Caco-2 (cell line): ENCODE measurements at regions not wholly inside any gene's neighbourhood (a gene's known extent, or its start where the extent isn't known, plus 50 kb on each side); places are given as distances from the start of the nearest gene placed in this dataset.
"Not testable (repeated sequence)": the region's sequence is repeated elsewhere in the genome, so short reads cannot be mapped to it uniquely, and the experiment has no call there.

Experiments
- BruUV-seq: library from RNA; stranded (reverse); fragments of 400-500 nt; replicated peaks from 2 replicates; lab custom pipeline; 2021; lab: Mats Ljungman, UMichigan
- CTCF ChIA-PET: fragments of 300-600 bp; sonication (Branson Sonifier 250); formaldehyde crosslinking; loops from one replicate; lab custom pipeline; 2022; ENCODE audit warnings: antibody characterized with exemption; lab: Charles Lee
- POLR2A ChIA-PET: fragments of 300-600 bp; sonication (Branson Sonifier 250); formaldehyde crosslinking; loops from one replicate; lab custom pipeline; 2022; ENCODE audit warnings: antibody characterized with exemption; lab: Charles Lee
- DNase-seq, 2 experiments: peaks; one replicate each; pipeline versions ENCODE4 v3.0.0 to v3.0.0-alpha.2; 2020 to 2022
- H3K27me3 ChIP-seq: replicated peaks from 2 replicates; pipeline ENCODE4 v1.6.0; 2011; ENCODE audit warnings: low read length; ENCODE audit not compliant: control insufficient read depth, insufficient read depth
- H3K36me3 ChIP-seq: 2 replicates; pipeline ENCODE4 v1.5.1; 2011; ENCODE audit warnings: low read length; ENCODE audit not compliant: control insufficient read depth, insufficient read depth
- H3K4me1 ChIP-seq: fragments of 250-450 bp; sonication (Bioruptor Pico); 2 replicates; pipeline ENCODE4 v1.5.1; 2020; ENCODE audit warnings: mild to moderate bottlenecking
- H3K4me3 ChIP-seq: 2 replicates; pipeline ENCODE4 v1.5.1; 2011; ENCODE audit warnings: low read depth, mild to moderate bottlenecking, control low read depth, low read length
- H3K9me3 ChIP-seq: fragments of 250-450 bp; sonication (Bioruptor Pico); 2 replicates; pipeline ENCODE4 v1.5.1; 2020; ENCODE audit warnings: mild to moderate bottlenecking, moderate library complexity
- H3K27ac Mint-ChIP-seq: one replicate; pipeline ENCODE4 v1.8.0; 2022; ENCODE audit warnings: mixed read lengths; ENCODE audit not compliant: unreplicated experiment
- H3K27me3 Mint-ChIP-seq: one replicate; pipeline ENCODE4 v1.8.0; 2022; ENCODE audit warnings: mixed read lengths; ENCODE audit not compliant: insufficient read depth, unreplicated experiment
- H3K36me3 Mint-ChIP-seq: one replicate; pipeline ENCODE4 v1.8.0; 2022; ENCODE audit warnings: mild to moderate bottlenecking, mixed read lengths; ENCODE audit not compliant: insufficient read depth, unreplicated experiment
- H3K4me1 Mint-ChIP-seq: one replicate; pipeline ENCODE4 v1.8.0; 2022; ENCODE audit warnings: low read depth, mixed read lengths; ENCODE audit not compliant: unreplicated experiment
- H3K4me3 Mint-ChIP-seq: one replicate; pipeline ENCODE4 v1.8.0; 2022; ENCODE audit warnings: mild to moderate bottlenecking, moderate library complexity, mixed read lengths; ENCODE audit not compliant: unreplicated experiment
- H3K9me3 Mint-ChIP-seq: one replicate; pipeline ENCODE4 v1.8.0; 2022; ENCODE audit warnings: mixed read lengths; ENCODE audit not compliant: unreplicated experiment
- CTCF ChIP-seq, 2 experiments: fragments of 200-600 bp in 1 of 2; IDR thresholded peaks; 1 replicate in 1 of 2; 2 replicates in 1 of 2; pipeline versions ENCODE4 v1.5.1 to v1.8.0; 2011 to 2022; ENCODE audit warnings: antibody characterized with exemption in 1 of 2, control low read depth in 1 of 2, inconsistent platforms in 1 of 2, low read depth in 1 of 2, low read length in 1 of 2, mild to moderate bottlenecking in 1 of 2, moderate library complexity in 1 of 2; ENCODE audit not compliant: insufficient read depth in 1 of 2, severe bottlenecking in 1 of 2, unreplicated experiment in 1 of 2
- intact Hi-C: fragments of 100-400 bp; cut with micrococcal nuclease; formaldehyde crosslinking; loops from one replicate; pipeline ENCODE4 v1.10.0; 2022; ENCODE audit not compliant: unreplicated experiment

DNA sequence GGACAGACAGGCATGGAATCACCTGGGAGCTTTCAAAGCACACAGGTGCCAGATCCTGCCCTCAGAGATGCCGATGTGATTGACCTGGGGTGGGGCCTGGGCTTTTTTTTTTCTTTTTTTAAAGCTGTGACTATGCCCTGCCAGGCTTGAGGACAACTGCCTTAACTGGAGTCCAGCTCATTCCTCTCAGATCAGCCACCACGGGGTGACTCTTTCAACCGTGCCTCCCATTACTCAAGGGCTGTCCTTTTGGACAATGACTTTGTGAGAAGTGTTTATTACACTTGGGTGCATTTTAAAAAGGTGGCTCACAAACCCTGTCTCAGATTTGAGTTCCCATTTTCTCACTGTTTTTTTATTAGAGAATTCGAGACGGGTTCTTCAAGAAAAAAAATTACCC is 57.1 kb upstream of the RALY start:
- no peaks in the 10 kb centered on the region for H3K27me3 Mint-ChIP-seq
- no peaks in the 10 kb centered on the region for H3K36me3 Mint-ChIP-seq
- H3K4me1 Mint-ChIP-seq: no peaks in the 10 kb centered on the region
- intact Hi-C loops: no loop called here
- Histone ChIP-seq H3K4me1 (no peaks in the 10 kb centered on the region), H3K27me3 (no peaks in the 10 kb centered on the region), H3K36me3 (no peaks in the 10 kb centered on the region), H3K4me3 (no peak overlapping the region), H3K9me3 (no peaks in the 10 kb centered on the region)
- no peaks in the 10 kb centered on the region for H3K9me3 Mint-ChIP-seq
- TF ChIP-seq CTCF (IDR thresholded peaks at IDR 0.05; ENCODE audit: insufficient read depth in 1 of 2, low read depth in 1 of 2, low read length in 1 of 2, severe bottlenecking in 1 of 2, unreplicated experiment in 1 of 2): no peak
- no peak overlapping the region for H3K27ac Mint-ChIP-seq
- ChIA-PET CTCF (interaction anchor here (0.6 kb wide), 1 partner anchor 374 kb away, joined by 5 read pairs; no protein-coding TSS in a partner anchor), POLR2A (no interaction called here)
- BruUV-seq: no TSS peak
- H3K4me3 Mint-ChIP-seq: no peak overlapping the region
- DNase-seq: no peak

DNA sequence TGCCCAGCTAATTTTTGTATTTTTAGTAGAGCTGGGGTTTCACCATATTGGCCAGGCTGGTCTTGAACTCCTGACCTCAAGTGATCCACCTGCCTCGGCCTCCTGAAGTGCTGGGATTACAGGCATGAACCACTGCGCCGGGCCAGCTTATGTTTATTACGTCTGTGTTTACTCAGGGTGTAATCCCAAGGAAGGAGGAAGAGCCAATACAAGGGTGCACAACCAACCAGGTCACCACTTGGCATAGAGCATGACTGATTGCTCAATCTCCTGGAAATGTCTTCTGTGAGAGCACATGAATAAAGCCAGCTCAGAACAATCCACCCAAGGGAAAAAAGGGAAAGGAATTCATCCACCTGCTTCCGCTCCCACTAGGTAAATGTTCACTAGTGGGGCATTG is 54.7 kb upstream of the RALY start:
- intact Hi-C loops, H3K9me3 ChIP-seq, H3K4me3 ChIP-seq, H3K4me1 Mint-ChIP-seq, H3K27me3 ChIP-seq, H3K4me3 Mint-ChIP-seq, BruUV-seq, H3K36me3 Mint-ChIP-seq, H3K4me1 ChIP-seq, H3K9me3 Mint-ChIP-seq, DNase-seq, H3K27ac Mint-ChIP-seq, H3K27me3 Mint-ChIP-seq, H3K36me3 ChIP-seq, POLR2A ChIA-PET: not testable (repeated sequence)
- CTCF ChIA-PET: interaction anchor here (0.6 to 2.0 kb wide), 3 partner anchors 76 to 400 kb away, joined by 3 to 4 read pairs (median 3); partner anchors contain the start of gene EIF2S2

- no peak for DNase-seq
- H3K4me3 Mint-ChIP-seq: no peak overlapping the region
- BruUV-seq: no TSS peak
- H3K27me3 Mint-ChIP-seq: no peaks in the 10 kb centered on the region
- Histone ChIP-seq H3K4me3 (no peak overlapping the region), H3K9me3 (no peaks in the 10 kb centered on the region), H3K27me3 (no peaks in the 10 kb centered on the region), H3K36me3 (no peaks in the 10 kb centered on the region), H3K4me1 (no peaks in the 10 kb centered on the region)
- TF ChIP-seq CTCF (IDR thresholded peaks at IDR 0.05; ENCODE audit: insufficient read depth in 1 of 2, low read depth in 1 of 2, low read length in 1 of 2, severe bottlenecking in 1 of 2, unreplicated experiment in 1 of 2): no peak
- no peaks in the 10 kb centered on the region for H3K9me3 Mint-ChIP-seq
- intact Hi-C loops: no loop called here
- H3K4me1 Mint-ChIP-seq: no peaks in the 10 kb centered on the region
- ChIA-PET CTCF (no interaction called here), POLR2A (no interaction called here)
- no peak overlapping the region for H3K27ac Mint-ChIP-seq
- H3K36me3 Mint-ChIP-seq: no peaks in the 10 kb centered on the region
These were observed 53.0 kb upstream of the RALY start for GRCh38 chr20:33940666-33941065.
